ENCODE measurements at regions not wholly inside any gene's neighbourhood (a gene's known extent, or its start where the extent isn't known, plus 50 kb on each side); places are given as distances from the start of the nearest gene placed in this dataset.
A peak's percentile ranks its signal among the peaks of the same experiment; 100 is the strongest.

DNA sequence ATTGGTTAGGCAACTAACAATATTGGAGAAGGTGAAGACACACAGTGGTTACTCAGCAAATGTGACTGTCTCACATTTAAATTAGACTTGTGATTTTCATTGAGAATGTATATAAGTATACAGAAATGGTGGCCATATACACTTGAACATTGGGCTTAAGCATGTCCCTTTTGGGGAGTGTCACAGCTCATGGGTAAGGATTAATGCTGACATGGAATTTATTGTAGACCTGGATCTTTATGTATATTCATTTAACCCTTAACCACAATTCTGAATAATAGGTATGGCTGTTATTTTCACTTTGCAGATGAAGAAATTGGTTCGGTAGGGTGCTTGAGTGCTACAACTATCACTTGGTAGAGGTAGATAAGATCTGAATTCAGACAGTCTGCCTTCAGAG lies 95.5 kb upstream of the WDFY3 start:
- no peak for ATAC-seq

DNA sequence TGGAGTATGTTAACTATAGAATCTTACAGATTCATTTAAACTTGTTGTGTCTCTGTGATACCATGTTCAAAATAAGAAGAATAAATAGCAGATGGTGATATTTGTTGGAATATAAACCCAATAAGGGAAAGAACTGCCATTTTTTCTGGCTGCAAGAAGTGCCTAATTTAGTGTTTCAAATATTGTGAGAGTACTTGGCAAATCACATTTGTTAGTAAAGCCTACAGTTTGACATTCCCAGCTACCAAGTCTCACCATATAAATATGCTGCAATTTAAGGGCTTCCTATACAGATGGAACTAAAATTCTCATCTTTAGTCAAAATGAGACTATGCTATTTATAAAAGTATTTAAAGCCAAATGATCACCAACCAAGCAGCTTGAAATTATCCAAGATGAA lies 96.0 kb upstream of the WDFY3 start:
- Mint-ChIP-seq H3K4me1 (ENCODE audit: low read depth) (no peaks in the 10 kb centered on the region), H3K27me3 (ENCODE audit: low read depth) (peaks cover 2% of the 10 kb centered on the region), H3K36me3 (ENCODE audit: low read depth) (no peaks in the 10 kb centered on the region), H3K27ac (no peak overlapping the region), H3K4me3 (no peak overlapping the region), H3K9me3 (ENCODE audit: insufficient read depth) (no peaks in the 10 kb centered on the region)
- ChIA-PET CTCF (interaction anchor here (1.1 kb wide), 1 partner anchor 21 kb away, joined by 4 read pairs; no protein-coding TSS in a partner anchor), POLR2A (no interaction called here)
- no peak for ATAC-seq
- no peak for DNase-seq

More for the DNA sequence above, 95.5 kb upstream of the WDFY3 start:
- H3K9me3 Mint-ChIP-seq (ENCODE audit: insufficient read depth): no peaks in the 10 kb centered on the region
- no peaks in the 10 kb centered on the region for H3K4me1 Mint-ChIP-seq (ENCODE audit: low read depth)
- peaks cover 2% of the 10 kb centered on the region for H3K27me3 Mint-ChIP-seq (ENCODE audit: low read depth)
- POLR2A ChIA-PET: no interaction called here
- DNase-seq: no peak
- CTCF ChIA-PET: no interaction called here
- no peaks in the 10 kb centered on the region for H3K36me3 Mint-ChIP-seq (ENCODE audit: low read depth)
- H3K4me3 Mint-ChIP-seq: no peak overlapping the region
- H3K27ac Mint-ChIP-seq: no peak overlapping the region

DNA sequence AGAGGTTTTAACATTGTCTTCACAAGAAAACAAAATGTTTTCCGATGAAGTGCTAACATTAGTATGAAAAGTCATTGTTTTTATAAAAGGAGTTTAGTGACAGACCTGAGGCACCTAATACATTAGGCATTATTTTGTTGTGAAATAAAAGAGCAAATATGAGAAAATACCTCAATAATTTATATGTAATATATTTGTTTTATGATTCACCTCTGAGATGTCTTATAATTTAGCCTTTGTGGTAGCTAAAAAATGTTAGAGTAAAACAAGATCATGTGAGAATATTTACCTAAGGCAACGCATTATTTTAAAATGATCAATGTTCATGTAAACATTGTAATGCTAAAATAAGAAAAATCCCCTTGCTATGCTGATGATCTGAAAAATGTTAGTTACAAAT lies 100.9 kb upstream of the WDFY3 start:
- no peaks in the 10 kb centered on the region for H3K9me3 Mint-ChIP-seq (ENCODE audit: insufficient read depth)
- ChIA-PET CTCF (no interaction called here), POLR2A (no interaction called here)
- H3K27me3 Mint-ChIP-seq (ENCODE audit: low read depth): peaks cover 2% of the 10 kb centered on the region
- H3K27ac Mint-ChIP-seq: no peak overlapping the region
- no peaks in the 10 kb centered on the region for H3K36me3 Mint-ChIP-seq (ENCODE audit: low read depth)
- ATAC-seq (no peak), DNase-seq (no peak)
- no peaks in the 10 kb centered on the region for H3K4me1 Mint-ChIP-seq (ENCODE audit: low read depth)
- H3K4me3 Mint-ChIP-seq: no peak overlapping the region

DNA sequence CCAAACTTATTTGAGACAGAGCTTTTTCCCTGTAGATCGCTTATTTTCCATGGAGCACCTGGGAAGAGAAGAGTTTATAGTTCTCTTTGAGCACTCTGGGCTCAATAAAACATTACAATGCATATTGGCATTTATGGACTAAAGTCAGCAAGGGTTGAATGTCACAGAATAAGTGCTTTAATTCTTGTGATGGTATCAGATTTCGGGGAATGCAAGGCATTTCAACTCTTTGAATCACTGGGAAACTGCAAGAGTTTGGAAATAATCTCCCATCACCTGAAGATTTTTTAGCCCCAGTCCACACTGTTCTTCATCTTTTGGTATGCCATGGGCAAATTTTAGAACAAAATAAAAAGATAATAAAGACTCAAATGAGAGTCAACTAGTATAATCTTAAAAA lies 111.5 kb upstream of the WDFY3 start:
- no peaks in the 10 kb centered on the region for H3K27me3 Mint-ChIP-seq (ENCODE audit: low read depth)
- H3K27ac Mint-ChIP-seq: no peak overlapping the region
- POLR2A ChIA-PET: no interaction called here

DNA sequence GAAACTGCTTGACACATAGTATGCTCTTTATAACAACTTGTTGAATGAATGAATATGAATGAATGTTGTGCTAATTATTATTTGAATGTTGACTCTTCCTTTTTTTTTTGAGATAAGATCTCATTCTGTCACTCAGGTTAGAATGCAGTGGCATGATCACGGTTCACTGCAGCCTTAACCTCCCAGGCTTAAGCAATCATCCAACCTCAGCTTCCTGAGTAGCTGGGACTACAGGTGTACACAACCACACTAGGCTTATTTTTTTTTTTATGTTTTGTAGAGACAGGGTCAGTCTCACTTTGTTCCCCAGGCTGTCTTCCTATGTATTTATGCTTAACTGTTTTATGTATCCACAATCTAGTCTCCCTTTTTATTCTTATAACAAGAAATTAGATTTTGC lies 114.7 kb upstream of the WDFY3 start:
- H3K27me3 Mint-ChIP-seq (ENCODE audit: low read depth): no peaks in the 10 kb centered on the region
- ATAC-seq (no peak), DNase-seq (no peak)
- H3K27ac Mint-ChIP-seq: no peak overlapping the region
- no peaks in the 10 kb centered on the region for H3K36me3 Mint-ChIP-seq (ENCODE audit: low read depth)
- H3K4me1 Mint-ChIP-seq (ENCODE audit: low read depth): no peaks in the 10 kb centered on the region
- H3K4me3 Mint-ChIP-seq: no peak overlapping the region
- CTCF ChIA-PET: no interaction called here
- no peaks in the 10 kb centered on the region for H3K9me3 Mint-ChIP-seq (ENCODE audit: insufficient read depth)
- POLR2A ChIA-PET: no interaction called here

More for the DNA sequence above, 111.5 kb upstream of the WDFY3 start:
- H3K4me1 Mint-ChIP-seq (ENCODE audit: low read depth): no peaks in the 10 kb centered on the region
- CTCF ChIA-PET: no interaction called here
- no peak for DNase-seq
- H3K36me3 Mint-ChIP-seq (ENCODE audit: low read depth): no peaks in the 10 kb centered on the region
- ATAC-seq: no peak
- no peak overlapping the region for H3K4me3 Mint-ChIP-seq
- H3K9me3 Mint-ChIP-seq (ENCODE audit: insufficient read depth): no peaks in the 10 kb centered on the region

DNA sequence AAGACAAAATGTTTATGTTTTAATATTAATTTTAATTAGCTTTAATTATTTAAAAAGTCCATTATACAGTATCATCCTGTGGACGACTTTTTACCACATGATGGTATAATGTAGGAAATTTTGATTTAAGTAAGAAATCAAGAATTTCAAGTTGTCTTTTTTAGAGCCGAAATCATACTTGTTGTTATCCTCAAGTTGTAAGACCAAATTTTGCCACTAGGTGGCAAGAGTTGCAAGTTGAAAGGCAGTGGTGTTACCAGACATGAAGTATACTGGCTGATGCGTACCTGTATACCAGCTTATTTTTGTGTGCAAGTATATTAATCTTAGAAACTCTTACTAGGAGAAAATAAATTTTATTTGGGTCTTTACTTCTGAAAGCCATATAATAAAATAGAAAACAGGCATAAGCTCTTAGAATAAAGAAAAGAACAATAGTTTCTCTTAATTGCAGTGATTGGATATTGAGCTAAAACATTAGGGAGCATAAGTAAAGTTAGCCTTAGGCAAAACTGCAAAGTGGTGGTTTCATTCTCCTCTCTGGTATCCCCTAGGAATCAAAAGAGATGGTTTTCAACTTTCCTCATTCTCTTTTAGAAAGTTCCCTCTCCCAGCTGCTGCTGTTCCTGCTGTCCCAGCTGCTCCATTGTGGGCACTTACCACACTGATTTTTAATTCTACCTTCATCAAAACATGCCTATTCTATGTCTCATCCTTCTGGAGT lies 118.0 kb upstream of the WDFY3 start:
- H3K27ac Mint-ChIP-seq: no peak overlapping the region
- ChIA-PET POLR2A (no interaction called here), CTCF (interaction anchor here (0.6 to 1.9 kb wide), 8 partner anchors 9 to 663 kb away, joined by 3 to 9 read pairs (median 4); no protein-coding TSS in a partner anchor)
- H3K9me3 Mint-ChIP-seq (ENCODE audit: insufficient read depth): no peaks in the 10 kb centered on the region
- DNase-seq (peak; percentile 26), ATAC-seq (no peak)
- H3K4me1 Mint-ChIP-seq (ENCODE audit: low read depth): no peaks in the 10 kb centered on the region
- no peak overlapping the region for H3K4me3 Mint-ChIP-seq
- H3K36me3 Mint-ChIP-seq (ENCODE audit: low read depth): no peaks in the 10 kb centered on the region
- no peaks in the 10 kb centered on the region for H3K27me3 Mint-ChIP-seq (ENCODE audit: low read depth)

DNA sequence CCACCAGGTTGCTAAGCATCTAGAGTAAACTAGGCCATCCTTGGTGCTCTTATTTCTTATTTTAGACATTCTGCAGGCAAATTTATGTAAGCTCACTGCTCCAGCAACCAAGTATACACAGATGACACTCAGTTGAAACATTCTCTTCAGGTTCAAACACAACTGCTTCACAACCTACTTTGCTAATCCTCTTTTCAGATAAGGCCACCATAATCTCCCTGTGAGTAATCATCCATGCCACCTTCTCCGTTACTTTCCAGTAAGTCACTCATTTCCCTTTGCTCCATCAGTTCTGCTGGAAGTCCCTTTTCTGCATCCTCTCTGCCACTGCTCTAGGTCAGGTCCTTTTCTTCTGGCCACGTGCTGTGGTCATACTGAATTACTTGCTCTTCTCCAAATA lies 120.2 kb upstream of the WDFY3 start:
- H3K27ac Mint-ChIP-seq: no peak overlapping the region
- CTCF ChIA-PET: interaction anchor here (1.0 kb wide), 1 partner anchor 10 kb away, joined by 3 read pairs; no protein-coding TSS in a partner anchor
- DNase-seq: no peak
- ATAC-seq: no peak
- no peaks in the 10 kb centered on the region for H3K36me3 Mint-ChIP-seq (ENCODE audit: low read depth)
- no peaks in the 10 kb centered on the region for H3K27me3 Mint-ChIP-seq (ENCODE audit: low read depth)
- H3K9me3 Mint-ChIP-seq (ENCODE audit: insufficient read depth): no peaks in the 10 kb centered on the region
- no peaks in the 10 kb centered on the region for H3K4me1 Mint-ChIP-seq (ENCODE audit: low read depth)
- no peak overlapping the region for H3K4me3 Mint-ChIP-seq
- POLR2A ChIA-PET: no interaction called here

DNA sequence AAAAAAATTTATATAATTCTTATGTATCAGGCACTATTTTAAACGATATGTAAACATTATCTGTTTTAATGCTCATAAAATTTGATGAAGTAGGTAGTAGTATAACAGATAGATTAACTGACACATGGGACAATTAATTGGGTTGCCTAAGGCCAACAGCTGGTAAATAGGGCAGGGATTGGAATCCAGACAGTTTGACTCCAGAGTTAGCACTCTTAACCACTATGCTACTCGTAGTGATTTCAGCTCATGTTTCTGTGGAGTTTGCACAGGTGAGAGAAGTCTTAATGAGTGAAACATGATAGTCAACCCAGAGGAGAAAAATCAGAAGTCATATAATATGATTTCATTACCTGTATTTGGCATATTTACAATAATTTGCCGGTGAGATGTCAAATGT lies 126.0 kb upstream of the WDFY3 start:
- no peaks in the 10 kb centered on the region for H3K9me3 Mint-ChIP-seq (ENCODE audit: insufficient read depth)
- no peak overlapping the region for H3K4me3 Mint-ChIP-seq
- ATAC-seq (no peak), DNase-seq (no peak)
- POLR2A ChIA-PET: no interaction called here
- CTCF ChIA-PET: no interaction called here
- H3K4me1 Mint-ChIP-seq (ENCODE audit: low read depth): no peaks in the 10 kb centered on the region
- no peak overlapping the region for H3K27ac Mint-ChIP-seq
- H3K36me3 Mint-ChIP-seq (ENCODE audit: low read depth): no peaks in the 10 kb centered on the region
- no peaks in the 10 kb centered on the region for H3K27me3 Mint-ChIP-seq (ENCODE audit: low read depth)

DNA sequence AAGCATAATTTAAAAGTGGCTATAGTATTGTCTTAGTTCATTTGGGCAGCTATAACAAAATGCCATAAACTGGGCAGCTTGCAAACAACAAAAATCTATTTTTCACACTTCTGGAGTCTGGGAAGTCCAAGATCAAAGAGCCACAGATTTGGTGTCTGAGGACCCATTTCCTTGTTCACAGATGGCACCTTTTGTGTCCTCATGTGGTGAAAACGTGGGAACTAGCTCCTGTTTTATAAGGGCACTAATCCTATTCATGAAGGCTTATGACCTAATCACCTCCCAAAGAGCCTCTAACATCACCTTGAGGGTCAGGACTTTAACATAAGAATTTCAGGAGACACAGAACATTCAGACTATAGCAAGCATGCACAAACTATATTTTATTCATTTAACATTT lies 126.5 kb upstream of the WDFY3 start:
- DNase-seq: no peak
- Mint-ChIP-seq H3K27me3 (ENCODE audit: low read depth) (no peaks in the 10 kb centered on the region), H3K9me3 (ENCODE audit: insufficient read depth) (no peaks in the 10 kb centered on the region), H3K27ac (no peak overlapping the region), H3K4me3 (no peak overlapping the region), H3K4me1 (ENCODE audit: low read depth) (no peaks in the 10 kb centered on the region), H3K36me3 (ENCODE audit: low read depth) (no peaks in the 10 kb centered on the region)
- no peak for ATAC-seq
- ChIA-PET POLR2A (no interaction called here), CTCF (no interaction called here)

DNA sequence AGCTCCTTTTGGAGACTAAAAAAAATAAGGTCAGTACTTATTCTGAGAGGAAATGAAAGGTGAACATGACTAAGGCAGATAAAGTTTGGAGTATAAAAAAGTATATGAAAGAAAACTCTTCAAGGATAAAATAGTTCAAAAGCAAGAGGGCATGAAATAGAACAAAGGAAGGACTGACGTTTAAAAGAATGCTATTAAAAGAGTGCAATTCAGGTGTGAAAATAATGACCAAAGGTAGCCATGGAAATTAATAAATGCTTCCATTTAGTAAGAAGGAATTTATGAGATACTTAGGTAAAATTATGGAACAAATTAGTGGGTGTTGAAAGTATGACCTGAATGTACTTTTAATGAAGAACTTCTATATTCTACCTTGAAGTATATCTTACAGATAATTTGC lies 128.2 kb upstream of the WDFY3 start:
- ATAC-seq (no peak), DNase-seq (no peak)
- Mint-ChIP-seq H3K9me3 (ENCODE audit: insufficient read depth) (no peaks in the 10 kb centered on the region), H3K27me3 (ENCODE audit: low read depth) (no peaks in the 10 kb centered on the region), H3K36me3 (ENCODE audit: low read depth) (no peaks in the 10 kb centered on the region), H3K27ac (no peak overlapping the region), H3K4me3 (no peak overlapping the region), H3K4me1 (ENCODE audit: low read depth) (no peaks in the 10 kb centered on the region)
- POLR2A ChIA-PET: no interaction called here
- CTCF ChIA-PET: interaction anchor here (1.1 kb wide), 1 partner anchor 10 kb away, joined by 5 read pairs; no protein-coding TSS in a partner anchor

DNA sequence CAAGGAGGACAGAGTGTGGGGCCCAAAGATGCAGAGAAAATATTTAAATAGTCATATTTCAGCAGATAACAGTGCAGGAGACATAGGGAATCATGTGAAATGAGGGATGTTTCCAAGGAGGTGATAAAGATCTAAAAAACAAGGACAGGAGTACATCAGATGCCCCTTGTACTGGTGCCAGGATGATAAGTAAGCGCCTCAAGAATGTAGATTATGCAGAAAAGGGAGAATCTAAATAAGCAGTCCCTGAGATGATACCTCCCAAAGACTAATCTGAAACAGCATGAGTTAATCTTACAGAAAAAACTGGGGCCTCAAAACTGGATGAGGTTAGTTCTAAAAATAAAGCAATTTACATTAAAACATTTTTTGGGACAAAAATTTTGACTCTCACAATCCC lies 136.1 kb upstream of the WDFY3 start:
- Mint-ChIP-seq H3K4me1 (ENCODE audit: low read depth) (no peaks in the 10 kb centered on the region), H3K9me3 (ENCODE audit: insufficient read depth) (no peaks in the 10 kb centered on the region), H3K27me3 (ENCODE audit: low read depth) (no peaks in the 10 kb centered on the region), H3K27ac (no peak overlapping the region), H3K36me3 (ENCODE audit: low read depth) (no peaks in the 10 kb centered on the region), H3K4me3 (no peak overlapping the region)
- ChIA-PET CTCF (no interaction called here), POLR2A (no interaction called here)
- no peak for ATAC-seq
- no peak for DNase-seq

DNA sequence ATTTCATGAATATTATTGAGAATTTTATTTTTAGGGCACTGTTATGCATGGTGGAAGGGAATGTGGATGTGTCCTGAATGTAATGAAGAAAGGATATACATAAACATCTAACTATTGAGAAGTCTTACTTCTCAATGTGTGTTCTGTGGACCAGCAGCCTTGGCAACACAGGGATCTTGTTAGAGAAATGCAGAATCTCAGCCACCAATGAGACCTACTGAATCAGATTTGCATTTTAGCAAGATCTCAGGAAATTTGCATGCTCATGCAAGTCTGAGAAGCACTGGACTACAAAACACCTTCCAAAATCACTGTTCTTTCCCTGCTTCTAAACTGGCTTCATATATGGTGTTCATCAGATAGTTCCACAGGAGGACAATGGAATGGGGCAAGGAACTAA lies 139.7 kb upstream of the WDFY3 start:
- ChIA-PET CTCF (interaction anchor here (2.0 kb wide), 1 partner anchor 22 kb away, joined by 9 read pairs; no protein-coding TSS in a partner anchor), POLR2A (no interaction called here)
- DNase-seq (no peak), ATAC-seq (no peak)
- Mint-ChIP-seq H3K4me1 (ENCODE audit: low read depth) (no peaks in the 10 kb centered on the region), H3K36me3 (ENCODE audit: low read depth) (no peaks in the 10 kb centered on the region), H3K4me3 (no peak overlapping the region), H3K27ac (no peak overlapping the region), H3K9me3 (ENCODE audit: insufficient read depth) (no peaks in the 10 kb centered on the region), H3K27me3 (ENCODE audit: low read depth) (no peaks in the 10 kb centered on the region)

DNA sequence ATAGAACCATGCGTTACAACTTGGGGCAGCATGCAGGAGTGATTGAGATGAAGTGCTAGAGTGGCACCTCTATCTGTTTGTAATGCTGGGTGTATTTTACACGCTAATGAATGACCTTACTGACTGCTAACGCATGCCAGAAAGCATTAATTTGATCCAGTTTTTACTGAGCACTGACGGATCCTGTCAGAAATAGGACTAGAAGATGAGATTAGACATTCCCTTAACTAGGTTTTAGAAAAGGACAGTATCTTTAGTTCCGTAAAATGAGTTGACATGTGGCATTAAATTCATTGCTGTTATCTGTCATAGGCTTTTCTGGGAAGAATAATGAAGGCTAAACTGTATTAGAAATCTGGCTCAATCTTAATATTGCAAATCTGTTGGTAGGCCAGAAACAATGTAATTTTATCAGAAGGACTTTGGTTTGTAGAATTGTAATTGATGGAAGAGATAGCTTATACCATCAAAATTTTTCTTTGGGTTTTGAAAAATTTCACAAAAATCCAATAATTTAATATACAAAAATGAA lies 140.4 kb upstream of the WDFY3 start:
- Mint-ChIP-seq H3K36me3 (ENCODE audit: low read depth) (no peaks in the 10 kb centered on the region), H3K27ac (no peak overlapping the region), H3K4me1 (ENCODE audit: low read depth) (no peaks in the 10 kb centered on the region), H3K9me3 (ENCODE audit: insufficient read depth) (no peaks in the 10 kb centered on the region), H3K27me3 (ENCODE audit: low read depth) (no peaks in the 10 kb centered on the region), H3K4me3 (no peak overlapping the region)
- CTCF ChIA-PET: interaction anchor here (2.0 kb wide), 1 partner anchor 22 kb away, joined by 9 read pairs; no protein-coding TSS in a partner anchor
- DNase-seq (no peak), ATAC-seq (no peak)
- POLR2A ChIA-PET: no interaction called here
